Stimulated activated CD4-positive, alpha-beta T cell treated with anti-CD3 and anti-CD28 coated beads, Interleukin-15, amount 100 ng/mL, for 24 hours (primary cell): ENCODE measurements at regions not wholly inside any gene's neighbourhood (a gene's known extent, or its start where the extent isn't known, plus 50 kb on each side); places are given as distances from the start of the nearest gene placed in this dataset.
"Not testable (repeated sequence)": the region's sequence is repeated elsewhere in the genome, so short reads cannot be mapped to it uniquely, and the experiment has no call there.

ENCODE experiments used
- DNase-seq: peaks from one replicate; pipeline ENCODE4 v3.0.0-alpha.2; 2020

GRCh38 chr20:48398506-48399449, 429.0 kb downstream of the PREX1 start:
- no peak for DNase-seq

- DNase-seq = not testable (repeated sequence)
These were observed 430.6 kb downstream of the PREX1 start for GRCh38 chr20:48396981-48397861.

- DNase-seq = no peak
These were observed 431.8 kb downstream of the PREX1 start for GRCh38 chr20:48395816-48396546.

GRCh38 chr20:48394415-48395081, 433.3 kb downstream of the PREX1 start:
- DNase-seq = no peak

GRCh38 chr20:48393737-48394314, 434.0 kb downstream of the PREX1 start:
- DNase-seq = no peak

- DNase-seq = no peak
These were observed 434.5 kb downstream of the PREX1 start for GRCh38 chr20:48393311-48393685.

- no peak for DNase-seq
These were observed 435.1 kb downstream of the PREX1 start for GRCh38 chr20:48392407-48393310.

GRCh38 chr20:48390981-48391380, 436.8 kb downstream of the PREX1 start:
- DNase-seq = no peak

- no peak for DNase-seq
These were observed 440.1 kb downstream of the PREX1 start for GRCh38 chr20:48387675-48388074.

GRCh38 chr20:48385527-48385926, 442.3 kb downstream of the PREX1 start:
- DNase-seq = no peak

GRCh38 chr20:48385114-48385513, 442.7 kb downstream of the PREX1 start:
- DNase-seq = no peak

GRCh38 chr20:48384147-48384818, 443.5 kb downstream of the PREX1 start:
- DNase-seq = peak; percentile 36

- no peak for DNase-seq
These were observed 444.5 kb downstream of the PREX1 start for GRCh38 chr20:48383252-48383651.

GRCh38 chr20:48382304-48382703, 445.5 kb downstream of the PREX1 start:
- DNase-seq = no peak

GRCh38 chr20:48381353-48382120, 446.3 kb downstream of the PREX1 start:
- no peak for DNase-seq

GRCh38 chr20:48380661-48381060, 447.1 kb downstream of the PREX1 start:
- no peak for DNase-seq

GRCh38 chr20:48378976-48379675, 448.7 kb downstream of the PREX1 start:
- no peak for DNase-seq

GRCh38 chr20:48377940-48378339, 449.9 kb downstream of the PREX1 start:
- no peak for DNase-seq

GRCh38 chr20:48375804-48376203, 452.0 kb downstream of the PREX1 start:
- no peak for DNase-seq
